ENCODE measurements at regions not wholly inside any gene's neighbourhood (a gene's known extent, or its start where the extent isn't known, plus 50 kb on each side); places are given as distances from the start of the nearest gene placed in this dataset.

DNA sequence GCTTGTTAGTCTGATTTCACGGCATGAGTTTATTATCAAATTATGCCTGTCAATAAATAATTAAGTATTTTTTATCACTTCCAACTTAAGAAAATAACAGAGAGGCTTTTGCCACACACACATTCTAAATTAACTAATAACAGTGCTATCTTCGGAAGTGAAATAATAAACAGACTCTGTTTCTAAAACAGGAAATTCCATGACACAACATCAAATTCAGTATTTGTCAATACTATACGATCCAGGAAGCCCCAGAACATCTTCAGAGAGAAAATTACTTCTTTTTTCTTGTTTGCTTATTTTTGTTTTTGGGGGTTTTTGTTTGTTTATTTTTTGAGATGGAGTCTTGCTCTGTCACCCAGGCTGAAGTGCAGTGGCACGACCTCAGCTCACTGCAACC is 150.7 kb upstream of the PRDM1 start (continued):
- TF ChIP-seq, protein P1, sequence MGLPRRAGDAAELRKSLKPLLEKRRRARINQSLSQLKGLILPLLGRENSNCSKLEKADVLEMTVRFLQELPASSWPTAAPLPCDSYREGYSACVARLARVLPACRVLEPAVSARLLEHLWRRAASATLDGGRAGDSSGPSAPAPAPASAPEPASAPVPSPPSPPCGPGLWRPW (IDR thresholded peaks at IDR 0.05), result no peak

DNA sequence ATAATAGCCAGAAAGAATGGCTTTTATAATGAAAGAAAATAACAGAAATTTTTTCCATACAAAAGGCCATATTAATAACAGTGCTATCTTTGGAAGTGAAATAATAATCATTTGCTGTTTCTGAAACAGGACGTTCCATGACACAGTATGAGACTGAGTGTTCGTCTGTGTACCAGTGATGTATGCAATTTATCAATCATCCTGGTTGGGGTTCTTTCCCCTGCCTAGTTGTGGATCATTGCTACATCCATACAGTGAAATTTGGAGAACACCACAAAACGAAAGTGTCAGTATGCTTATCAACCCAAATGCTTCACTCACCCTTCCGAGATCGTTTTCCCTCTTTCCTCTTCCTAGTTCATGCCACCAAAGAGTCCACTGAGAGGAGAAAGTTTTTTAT is 151.4 kb upstream of the PRDM1 start:
- Histone ChIP-seq H3K9me3 (no peaks in the 10 kb centered on the region), H3K27ac (no peak overlapping the region), H3K4me1 (no peaks in the 10 kb centered on the region), H3K4me2 (no peak overlapping the region), H3K4me3 (no peak overlapping the region)
- ChIA-PET POLR2A (no interaction called here), CTCF (no interaction called here)
- FAIRE-seq (no peak), ATAC-seq (no peak), DNase-seq (ENCODE audit: low read depth in 1 of 2, low spot score in 1 of 2) (no peak)
- TF ChIP-seq GATA3 (IDR thresholded peaks at IDR 0.05; ENCODE audit: borderline replicate concordance) (no peak), CBX8 (IDR thresholded peaks at IDR 0.05) (no peak), MYC (IDR thresholded peaks at IDR 0.05; ENCODE audit: borderline replicate concordance, low read length) (no peak)
- WGBS (ENCODE audit: missing lambda C conversion rate), result 80% methylated on average over 5 of the region's 5 CpGs

DNA sequence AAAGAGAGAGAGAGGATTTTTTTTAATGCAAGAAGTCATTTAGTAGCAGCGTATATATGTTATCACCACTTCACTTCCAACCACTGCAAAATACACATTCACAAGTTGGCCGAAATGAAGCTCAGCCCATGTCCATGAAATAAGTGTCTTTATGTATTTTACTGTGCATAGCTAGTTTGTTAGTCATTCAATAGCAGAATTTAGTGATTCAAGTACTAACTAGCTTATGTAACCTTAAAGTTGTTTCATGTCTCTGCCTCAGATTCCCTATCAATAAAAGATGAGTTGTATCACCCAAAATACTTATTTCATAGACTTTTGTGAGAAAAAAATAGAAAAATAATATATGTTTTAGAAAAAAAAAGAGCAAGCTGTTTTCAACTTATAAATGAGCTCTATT is 153.7 kb upstream of the PRDM1 start:
- FAIRE-seq (no peak), DNase-seq (ENCODE audit: low read depth in 1 of 2, low spot score in 1 of 2) (no peak), ATAC-seq (no peak)
- Histone ChIP-seq H3K4me1 (no peaks in the 10 kb centered on the region), H3K4me2 (no peak overlapping the region), H3K9me3 (no peaks in the 10 kb centered on the region), H3K27ac (no peak overlapping the region), H3K4me3 (no peak overlapping the region)
- no peak for TF ChIP-seq RFX5 (IDR thresholded peaks at IDR 0.05)
- POLR2A ChIA-PET, result no interaction called here
- 88% methylated on average over 2 of the region's 2 CpGs for WGBS (ENCODE audit: missing lambda C conversion rate)
- CTCF ChIA-PET, result no interaction called here

DNA sequence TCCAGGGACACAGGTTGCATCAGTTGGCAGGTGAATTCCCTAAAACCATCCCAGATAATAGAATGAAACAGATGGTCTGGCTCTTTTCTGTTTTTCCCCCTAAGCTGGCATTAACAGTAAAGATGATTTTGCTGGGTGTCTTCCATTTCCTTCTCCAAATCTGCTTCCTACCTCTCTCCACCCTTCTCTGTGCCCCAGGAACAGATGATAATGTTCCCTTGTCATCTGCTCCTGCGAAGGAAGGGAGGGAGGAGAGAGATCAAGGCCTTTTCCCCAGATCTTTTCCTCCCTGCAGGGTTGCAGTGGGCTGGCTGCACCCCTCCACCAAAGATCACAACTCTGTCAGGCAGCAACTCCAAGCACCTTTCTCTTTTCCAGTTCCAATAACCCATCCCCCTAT is 156.5 kb upstream of the PRDM1 start:
- H3K4me1 ChIP-seq, result no peaks in the 10 kb centered on the region
- H3K27ac ChIP-seq, result no peak overlapping the region
- TF ChIP-seq CHD2 (IDR thresholded peaks at IDR 0.05; ENCODE audit: low read length, partially characterized antibody) (no peak), ZFP36 (IDR thresholded peaks at IDR 0.05; ENCODE audit: borderline replicate concordance, partially characterized antibody) (no peak)
- TF ChIP-seq, protein P2, sequence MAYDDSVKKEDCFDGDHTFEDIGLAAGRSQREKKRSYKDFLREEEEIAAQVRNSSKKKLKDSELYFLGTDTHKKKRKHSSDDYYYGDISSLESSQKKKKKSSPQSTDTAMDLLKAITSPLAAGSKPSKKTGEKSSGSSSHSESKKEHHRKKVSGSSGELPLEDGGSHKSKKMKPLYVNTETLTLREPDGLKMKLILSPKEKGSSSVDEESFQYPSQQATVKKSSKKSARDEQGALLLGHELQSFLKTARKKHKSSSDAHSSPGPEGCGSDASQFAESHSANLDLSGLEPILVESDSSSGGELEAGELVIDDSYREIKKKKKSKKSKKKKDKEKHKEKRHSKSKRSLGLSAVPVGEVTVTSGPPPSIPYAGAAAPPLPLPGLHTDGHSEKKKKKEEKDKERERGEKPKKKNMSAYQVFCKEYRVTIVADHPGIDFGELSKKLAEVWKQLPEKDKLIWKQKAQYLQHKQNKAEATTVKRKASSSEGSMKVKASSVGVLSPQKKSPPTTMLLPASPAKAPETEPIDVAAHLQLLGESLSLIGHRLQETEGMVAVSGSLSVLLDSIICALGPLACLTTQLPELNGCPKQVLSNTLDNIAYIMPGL (CRISPR knock-in tag; IDR thresholded peaks at IDR 0.05; ENCODE audit: borderline replicate concordance), result no peak
- no peak overlapping the region for H3K4me3 ChIP-seq
- ATAC-seq (no peak), FAIRE-seq (no peak), DNase-seq (ENCODE audit: low read depth in 1 of 2, low spot score in 1 of 2) (no peak)
- H3K9me3 ChIP-seq, result no peaks in the 10 kb centered on the region
- WGBS (ENCODE audit: missing lambda C conversion rate), result 68% methylated on average over 1 of the region's 1 CpG
- ChIA-PET POLR2A (no interaction called here), CTCF (no interaction called here)
- no peak overlapping the region for H3K4me2 ChIP-seq

DNA sequence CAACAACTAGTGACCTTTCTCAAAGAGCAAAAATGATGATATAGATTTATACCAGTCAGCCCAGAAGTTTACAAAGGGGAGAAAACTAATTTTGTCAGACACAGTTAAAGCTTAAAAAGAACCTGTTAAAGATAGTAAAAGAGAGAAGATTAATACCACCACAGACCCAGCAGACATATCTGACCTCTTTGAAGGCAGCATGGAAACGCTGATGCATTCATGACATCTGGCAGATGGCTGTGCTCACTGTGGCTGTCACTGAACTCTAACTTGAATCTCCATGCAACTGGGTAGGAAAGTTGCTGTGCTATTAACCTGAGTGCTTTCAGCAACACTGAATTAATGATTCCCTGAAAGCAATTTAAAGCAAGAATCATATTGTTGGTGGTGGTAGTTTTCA is 159.8 kb upstream of the PRDM1 start:
- ATAC-seq (no peak), FAIRE-seq (no peak), DNase-seq (ENCODE audit: low read depth in 1 of 2, low spot score in 1 of 2) (no peak)
- Histone ChIP-seq H3K27ac (no peak overlapping the region), H3K4me2 (no peak overlapping the region), H3K4me1 (no peaks in the 10 kb centered on the region), H3K9me3 (no peaks in the 10 kb centered on the region), H3K4me3 (no peak overlapping the region)
- 62% methylated on average over 1 of the region's 1 CpG for WGBS (ENCODE audit: missing lambda C conversion rate)
- ChIA-PET POLR2A (no interaction called here), CTCF (no interaction called here)
- TF ChIP-seq, protein P3, sequence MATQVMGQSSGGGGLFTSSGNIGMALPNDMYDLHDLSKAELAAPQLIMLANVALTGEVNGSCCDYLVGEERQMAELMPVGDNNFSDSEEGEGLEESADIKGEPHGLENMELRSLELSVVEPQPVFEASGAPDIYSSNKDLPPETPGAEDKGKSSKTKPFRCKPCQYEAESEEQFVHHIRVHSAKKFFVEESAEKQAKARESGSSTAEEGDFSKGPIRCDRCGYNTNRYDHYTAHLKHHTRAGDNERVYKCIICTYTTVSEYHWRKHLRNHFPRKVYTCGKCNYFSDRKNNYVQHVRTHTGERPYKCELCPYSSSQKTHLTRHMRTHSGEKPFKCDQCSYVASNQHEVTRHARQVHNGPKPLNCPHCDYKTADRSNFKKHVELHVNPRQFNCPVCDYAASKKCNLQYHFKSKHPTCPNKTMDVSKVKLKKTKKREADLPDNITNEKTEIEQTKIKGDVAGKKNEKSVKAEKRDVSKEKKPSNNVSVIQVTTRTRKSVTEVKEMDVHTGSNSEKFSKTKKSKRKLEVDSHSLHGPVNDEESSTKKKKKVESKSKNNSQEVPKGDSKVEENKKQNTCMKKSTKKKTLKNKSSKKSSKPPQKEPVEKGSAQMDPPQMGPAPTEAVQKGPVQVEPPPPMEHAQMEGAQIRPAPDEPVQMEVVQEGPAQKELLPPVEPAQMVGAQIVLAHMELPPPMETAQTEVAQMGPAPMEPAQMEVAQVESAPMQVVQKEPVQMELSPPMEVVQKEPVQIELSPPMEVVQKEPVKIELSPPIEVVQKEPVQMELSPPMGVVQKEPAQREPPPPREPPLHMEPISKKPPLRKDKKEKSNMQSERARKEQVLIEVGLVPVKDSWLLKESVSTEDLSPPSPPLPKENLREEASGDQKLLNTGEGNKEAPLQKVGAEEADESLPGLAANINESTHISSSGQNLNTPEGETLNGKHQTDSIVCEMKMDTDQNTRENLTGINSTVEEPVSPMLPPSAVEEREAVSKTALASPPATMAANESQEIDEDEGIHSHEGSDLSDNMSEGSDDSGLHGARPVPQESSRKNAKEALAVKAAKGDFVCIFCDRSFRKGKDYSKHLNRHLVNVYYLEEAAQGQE (IDR thresholded peaks at IDR 0.05), result no peak
- no peak for TF ChIP-seq ZNF302 (CRISPR knock-in tag; IDR thresholded peaks at IDR 0.05)
- no peak for TF ChIP-seq RCOR1 (IDR thresholded peaks at IDR 0.05; ENCODE audit: low read depth, low read length)
- no peak for TF ChIP-seq KDM5A (IDR thresholded peaks at IDR 0.05)
- no peak for TF ChIP-seq RAD21 (conservative IDR thresholded peaks at IDR 0.05 in 1 of 2, IDR thresholded peaks at IDR 0.05 in 1 of 2)
- TF ChIP-seq MYC (IDR thresholded peaks at IDR 0.05; ENCODE audit: borderline replicate concordance, low read length), result no peak
- TF ChIP-seq JUNB (IDR thresholded peaks at IDR 0.05), result no peak
- TF ChIP-seq HDAC2 (IDR thresholded peaks at IDR 0.05), result no peak
- TF ChIP-seq, protein P4, sequence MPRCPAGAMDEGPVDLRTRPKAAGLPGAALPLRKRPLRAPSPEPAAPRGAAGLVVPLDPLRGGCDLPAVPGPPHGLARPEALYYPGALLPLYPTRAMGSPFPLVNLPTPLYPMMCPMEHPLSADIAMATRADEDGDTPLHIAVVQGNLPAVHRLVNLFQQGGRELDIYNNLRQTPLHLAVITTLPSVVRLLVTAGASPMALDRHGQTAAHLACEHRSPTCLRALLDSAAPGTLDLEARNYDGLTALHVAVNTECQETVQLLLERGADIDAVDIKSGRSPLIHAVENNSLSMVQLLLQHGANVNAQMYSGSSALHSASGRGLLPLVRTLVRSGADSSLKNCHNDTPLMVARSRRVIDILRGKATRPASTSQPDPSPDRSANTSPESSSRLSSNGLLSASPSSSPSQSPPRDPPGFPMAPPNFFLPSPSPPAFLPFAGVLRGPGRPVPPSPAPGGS (IDR thresholded peaks at IDR 0.05), result no peak
- no peak for TF ChIP-seq POLR2AphosphoS2 (conservative IDR thresholded peaks at IDR 0.05; ENCODE audit: low read length)
- TF ChIP-seq HOXB13 (CRISPR knock-in tag; IDR thresholded peaks at IDR 0.05; ENCODE audit: low read depth), result no peak
- TF ChIP-seq ZSCAN20 (CRISPR knock-in tag; IDR thresholded peaks at IDR 0.05), result no peak
- TF ChIP-seq CBX8 (IDR thresholded peaks at IDR 0.05), result no peak
- TF ChIP-seq, protein P1 (IDR thresholded peaks at IDR 0.05), result no peak
- TF ChIP-seq HOXB5 (CRISPR knock-in tag; IDR thresholded peaks at IDR 0.05), result no peak
- no peak for TF ChIP-seq TP53 (CRISPR knock-in tag; IDR thresholded peaks at IDR 0.05)
